H1 (cell line): ENCODE measurements at regions not wholly inside any gene's neighbourhood (a gene's known extent, or its start where the extent isn't known, plus 50 kb on each side); places are given as distances from the start of the nearest gene placed in this dataset.

Source experiments
- PHF8 ChIP-seq: fragments of 200-600 bp; sonication (generic); conservative IDR thresholded peaks from 2 replicates; pipeline ENCODE4 v1.7.1; 2012; ENCODE audit warnings: low read depth, mild to moderate bottlenecking, inconsistent platforms, low read length, moderate library complexity
- SP2 ChIP-seq: IDR thresholded peaks from 2 replicates; pipeline ENCODE4 v1.6.1; 2012; ENCODE audit warnings: mild to moderate bottlenecking, low read length, inconsistent platforms

GRCh38 chr10:56836659-56837058 is 475.6 kb upstream of the ZWINT start (continued):
- TF ChIP-seq SP2: no peak
- no peak for TF ChIP-seq PHF8
- TF ChIP-seq, all 59 proteins: peak for 0
